Gastrocnemius medialis (tissue), 4 donors: ENCODE measurements at regions not wholly inside any gene's neighbourhood (a gene's known extent, or its start where the extent isn't known, plus 50 kb on each side); places are given as distances from the start of the nearest gene placed in this dataset.

Source experiments
- ATAC-seq, 2 donors: fragments of 150-250 bp; one replicate each; pipeline ENCODE4 v1.9.1; 2016
- DNase-seq, 2 donors: peaks; one replicate each; pipeline ENCODE4 v3.0.0-alpha.2; 2019
- H3K27ac ChIP-seq, 4 donors: fragments of 200-600 bp; sonication (generic); 1 replicate in 1 of 4; 2 replicates in 3 of 4; pipeline ENCODE4 v1.5.1; 2016 to 2018; ENCODE audit warnings: mild to moderate bottlenecking in 2 of 4, moderate library complexity in 1 of 4
- H3K27me3 ChIP-seq, 3 donors: fragments of 200-600 bp; sonication (generic) in 2 of 3; 1 replicate in 1 of 3; 2 replicates in 2 of 3; pipeline versions ENCODE4 v1.5.1 to v1.6.0; 2016 to 2019; ENCODE audit warnings: mild to moderate bottlenecking in 1 of 3, moderate library complexity in 1 of 3
- H3K36me3 ChIP-seq, 2 donors: fragments of 200-600 bp; sonication (generic) in 1 of 2; one replicate each; pipeline ENCODE4 v1.5.1; 2017 to 2018
- H3K4me1 ChIP-seq, 2 donors: fragments of 200-600 bp; sonication (generic) in 1 of 2; one replicate each; pipeline ENCODE4 v1.5.1; 2016 to 2017; ENCODE audit warnings: mild to moderate bottlenecking in 2 of 2
- H3K4me3 ChIP-seq, 4 donors: fragments of 200-600 bp; sonication (generic) in 3 of 4; 1 replicate in 1 of 4; 2 replicates in 3 of 4; pipeline ENCODE4 v1.5.1; 2016 to 2019; ENCODE audit warnings: mild to moderate bottlenecking in 2 of 4
- H3K9me3 ChIP-seq, 3 donors: fragments of 200-600 bp; sonication (generic) in 2 of 3; 1 replicate in 1 of 3; 2 replicates in 2 of 3; pipeline ENCODE4 v1.5.1; 2016 to 2019
- CTCF ChIP-seq, 5 experiments: fragments of 450-650 bp in 3 of 5; fragments of 200-600 bp in 2 of 5; sonication (generic) in 2 of 5; IDR thresholded peaks in 4 of 5; conservative IDR thresholded peaks in 1 of 5; 1 replicate in 4 of 5; 2 replicates in 1 of 5; pipeline ENCODE4 v1.5.1; 2016 to 2019; ENCODE audit warnings: antibody characterized with exemption in 5 of 5, mild to moderate bottlenecking in 3 of 5, moderate library complexity in 3 of 5
- POLR2A ChIP-seq, 2 donors: fragments of 450-650 bp; IDR thresholded peaks; one replicate each; pipeline ENCODE4 v1.6.1; 2017; ENCODE audit warnings: antibody characterized with exemption in 2 of 2, mild to moderate bottlenecking in 2 of 2, moderate library complexity in 2 of 2
- in situ Hi-C, 4 donors: fragments of 200-750 bp; cut with MboI; loops; one replicate each; pipeline versions ENCODE4 v1.15.0 to v1.8.0; 2017; ENCODE audit warnings: low sequenced_read_pairs in 4 of 4
- intact Hi-C: fragments of 100-400 bp; cut with DNase I; formaldehyde crosslinking; loops from one replicate; pipeline ENCODE4 v1.15.1; 2023; ENCODE audit warnings: low total_unique reads

- in situ Hi-C loops: no loop called here
- intact Hi-C loops: no loop called here
Observed at GRCh38 chr7:33712020-33712414, 193.3 kb upstream of the BMPER start.

GRCh38 chr7:33714208-33714607, 191.1 kb upstream of the BMPER start:
- Histone ChIP-seq H3K27ac (no peak overlapping the region), H3K4me1 (peaks cover 5 to 12% of the 10 kb centered on the region in 2 donors), H3K4me3 (no peak overlapping the region), H3K9me3 (no peaks in the 10 kb centered on the region), H3K27me3 (no peaks in the 10 kb centered on the region), H3K36me3 (no peaks in the 10 kb centered on the region)
- TF ChIP-seq POLR2A (IDR thresholded peaks at IDR 0.05) (no peak), CTCF (IDR thresholded peaks at IDR 0.05 in 4 of 5, conservative IDR thresholded peaks at IDR 0.05 in 1 of 5) (no peak)
- no peak for ATAC-seq
- intact Hi-C loops (no loop called here), in situ Hi-C loops (no loop called here)
- DNase-seq: no peak

More at GRCh38 chr7:33712020-33712414, 193.3 kb upstream of the BMPER start:
- TF ChIP-seq CTCF (IDR thresholded peaks at IDR 0.05 in 4 of 5, conservative IDR thresholded peaks at IDR 0.05 in 1 of 5): no peak
- TF ChIP-seq POLR2A (IDR thresholded peaks at IDR 0.05): no peak
- Histone ChIP-seq H3K27me3 (no peaks in the 10 kb centered on the region), H3K4me1 (peaks cover 6 to 7% of the 10 kb centered on the region in 2 donors), H3K4me3 (no peak overlapping the region), H3K36me3 (no peaks in the 10 kb centered on the region), H3K27ac (no peak overlapping the region), H3K9me3 (no peaks in the 10 kb centered on the region)
- DNase-seq: no peak
- ATAC-seq: no peak

- DNase-seq: no peak
- H3K4me3 ChIP-seq: no peak overlapping the region
- in situ Hi-C loops (no loop called here), intact Hi-C loops (loop anchor here (5.0 kb wide), 1 partner anchor 180 kb away; no protein-coding TSS in a partner anchor)
- TF ChIP-seq CTCF (IDR thresholded peaks at IDR 0.05 in 4 of 5, conservative IDR thresholded peaks at IDR 0.05 in 1 of 5): peak; percentile 55 to 69 (median 62)
- TF ChIP-seq POLR2A (IDR thresholded peaks at IDR 0.05): no peak
- no peaks in the 10 kb centered on the region for H3K36me3 ChIP-seq
- no peaks in the 10 kb centered on the region for H3K27me3 ChIP-seq
- H3K4me1 ChIP-seq: peaks cover 5 to 20% of the 10 kb centered on the region in 2 donors
- no peaks in the 10 kb centered on the region for H3K9me3 ChIP-seq
- H3K27ac ChIP-seq: no peak overlapping the region
- no peak for ATAC-seq
Observed at GRCh38 chr7:33716581-33717477, 188.5 kb upstream of the BMPER start.

GRCh38 chr7:33719059-33719581, 186.2 kb upstream of the BMPER start:
- Histone ChIP-seq H3K4me3 (no peak overlapping the region), H3K36me3 (no peaks in the 10 kb centered on the region), H3K27ac (peak overlapping the region in 3 of 4 donors; percentile 27 to 61 (median 57)), H3K9me3 (no peaks in the 10 kb centered on the region), H3K4me1 (peaks cover 16 to 20% of the 10 kb centered on the region in 2 donors), H3K27me3 (no peaks in the 10 kb centered on the region)
- in situ Hi-C loops (no loop called here), intact Hi-C loops (loop anchor here (5.0 kb wide), 1 partner anchor 178 kb away; no protein-coding TSS in a partner anchor)
- DNase-seq (peak in 1 of 2 donors; percentile 37), ATAC-seq (peak; percentile 65 to 75)
- TF ChIP-seq POLR2A (IDR thresholded peaks at IDR 0.05) (no peak), CTCF (IDR thresholded peaks at IDR 0.05 in 4 of 5, conservative IDR thresholded peaks at IDR 0.05 in 1 of 5) (no peak)
